Pancreas (tissue), 10 donors: ENCODE measurements at regions not wholly inside any gene's neighbourhood (a gene's known extent, or its start where the extent isn't known, plus 50 kb on each side); places are given as distances from the start of the nearest gene placed in this dataset.

Experiments used
- ATAC-seq, 4 donors: fragments of 200-7000 bp; cut with Tn5 transposase; one replicate each; pipeline versions ENCODE4 v1.8.0 to v1.9.1; 2020; ENCODE audit warnings: mild to moderate bottlenecking in 4 of 4, moderate library complexity in 4 of 4
- DNase-seq, 6 donors: peaks; one replicate each; pipeline ENCODE4 v3.0.0-alpha.2; 2020
- FAIRE-seq: peaks from 2 replicates; lab custom pipeline; 2012; peaks lifted over from hg19 to GRCh38; lab: Jason Lieb, UNC
- H3K27ac ChIP-seq, 4 donors: fragments of 200-600 bp; sonication (generic); 1 replicate in 3 of 4; 2 replicates in 1 of 4; pipeline versions ENCODE4 v1.5.0 to v1.8.0; 2020
- H3K27me3 ChIP-seq, 4 donors: fragments of 200-600 bp; one replicate each; pipeline ENCODE4 v1.8.0; 2021
- H3K36me3 ChIP-seq, 3 donors: fragments of 200-600 bp; sonication (generic) in 1 of 3; one replicate each; pipeline versions ENCODE4 v1.5.0 to v1.8.0; 2020 to 2021
- H3K4me1 ChIP-seq, 3 donors: fragments of 200-600 bp; one replicate each; pipeline ENCODE4 v1.8.0; 2021
- H3K4me3 ChIP-seq, 4 donors: fragments of 200-600 bp; sonication (generic) in 2 of 4; one replicate each; pipeline versions ENCODE4 v1.5.0 to v1.8.0; 2020 to 2021
- H3K9me3 ChIP-seq, 4 donors: fragments of 200-600 bp; one replicate each; pipeline ENCODE4 v1.8.0; 2021
- CTCF ChIP-seq, 4 donors: fragments of 200-600 bp; sonication (generic) in 3 of 4; IDR thresholded peaks; one replicate each; pipeline versions ENCODE4 v1.5.0 to v1.8.0; 2021; ENCODE audit warnings: antibody characterized with exemption in 4 of 4
- WGBS, 2 donors: extraction: QIAGEN DNeasy Blood & Tissue Kit; methylation state at CpG; one replicate each; pipeline ENCODE4 v1.1.7; 2013; 5-methylcytosine and 5-hydroxymethylcytosine counted together
- intact Hi-C, 3 donors: fragments of 100-400 bp; cut with DNase I; formaldehyde crosslinking; loops; one replicate each; pipeline versions ENCODE4 v1.11.1 to v1.14.2; 2022
- donor health status: healthy with polysubstance abuse.
- donor health status: DM: no; HTN: no; CAD: no; lungs with moderate emphysema.
- donor health status: DM: no; HTN: no; CAD: no.
- donor health status: control.
- donor health status: control.
- donor health status: Bipolar disorder and iron deficiency.
- donor health status: DM: yes; HTN: yes; CAD: no.
- donor health status: DM: no; HTN: no; CAD: no.
- donor health status: DM: no; HTN: no; CAD: no.
- donor health status: DM: yes; HTN: yes; CAD: no.

- 73 to 74% methylated on average over 5 of the region's 5 CpGs for WGBS, 2 donors
- FAIRE-seq = no peak
- Histone ChIP-seq H3K4me1 (no peaks in the 10 kb centered on the region), H3K4me3 (no peak overlapping the region), H3K36me3 (no peaks in the 10 kb centered on the region), H3K27me3 (no peaks in the 10 kb centered on the region), H3K9me3 (no peaks in the 10 kb centered on the region), H3K27ac (no peak overlapping the region)
- TF ChIP-seq CTCF (IDR thresholded peaks at IDR 0.05) = no peak
- DNase-seq = no peak
- intact Hi-C loops = no loop called here
- ATAC-seq = no peak
These were observed 111.5 kb upstream of the ZC3H11B start for GRCh38 chr1:219724440-219724839.

GRCh38 chr1:219717536-219717935 is 104.6 kb upstream of the ZC3H11B start:
- H3K4me1 ChIP-seq = no peaks in the 10 kb centered on the region

GRCh38 chr1:219716611-219717114 is 103.8 kb upstream of the ZC3H11B start:
- no peaks in the 10 kb centered on the region for H3K4me1 ChIP-seq
- TF ChIP-seq CTCF (IDR thresholded peaks at IDR 0.05) = no peak
- intact Hi-C loops = no loop called here
- no peaks in the 10 kb centered on the region for H3K36me3 ChIP-seq
- no peak overlapping the region for H3K4me3 ChIP-seq
- WGBS, 2 donors = 85 to 94% methylated on average over 3 of the region's 3 CpGs
- no peaks in the 10 kb centered on the region for H3K9me3 ChIP-seq
- no peak for DNase-seq
- H3K27me3 ChIP-seq = no peaks in the 10 kb centered on the region
- no peak for ATAC-seq
- FAIRE-seq = no peak
- no peak overlapping the region for H3K27ac ChIP-seq

More at GRCh38 chr1:219717536-219717935, 104.6 kb upstream of the ZC3H11B start:
- Histone ChIP-seq H3K27ac (no peak overlapping the region), H3K27me3 (no peaks in the 10 kb centered on the region), H3K9me3 (no peaks in the 10 kb centered on the region), H3K36me3 (no peaks in the 10 kb centered on the region), H3K4me3 (no peak overlapping the region)
- DNase-seq (no peak), FAIRE-seq (no peak), ATAC-seq (no peak)
- TF ChIP-seq CTCF (IDR thresholded peaks at IDR 0.05) = no peak
- 59 to 71% methylated on average over 5 of the region's 5 CpGs for WGBS, 2 donors
- intact Hi-C loops = no loop called here

GRCh38 chr1:219713981-219714381 is 101.1 kb upstream of the ZC3H11B start:
- ATAC-seq (no peak), DNase-seq (no peak), FAIRE-seq (no peak)
- no peaks in the 10 kb centered on the region for H3K4me1 ChIP-seq
- 67 to 71% methylated on average over 4 of the region's 4 CpGs for WGBS, 2 donors
- H3K27ac ChIP-seq = no peak overlapping the region
- intact Hi-C loops = no loop called here
- no peaks in the 10 kb centered on the region for H3K9me3 ChIP-seq
- no peaks in the 10 kb centered on the region for H3K36me3 ChIP-seq
- no peak overlapping the region for H3K4me3 ChIP-seq
- TF ChIP-seq CTCF (IDR thresholded peaks at IDR 0.05) = no peak
- no peaks in the 10 kb centered on the region for H3K27me3 ChIP-seq

- intact Hi-C loops = no loop called here
- no peak for FAIRE-seq
- Histone ChIP-seq H3K4me3 (no peak overlapping the region), H3K4me1 (no peaks in the 10 kb centered on the region), H3K27ac (no peak overlapping the region), H3K27me3 (no peaks in the 10 kb centered on the region), H3K9me3 (no peaks in the 10 kb centered on the region), H3K36me3 (no peaks in the 10 kb centered on the region)
- 75 to 88% methylated on average over 4 of the region's 4 CpGs for WGBS, 2 donors
- no peak for TF ChIP-seq CTCF (IDR thresholded peaks at IDR 0.05)
- DNase-seq = no peak
- no peak for ATAC-seq
These were observed 99.6 kb upstream of the ZC3H11B start for GRCh38 chr1:219712506-219712905.
